SK-N-SH (cell line): ENCODE measurements at regions not wholly inside any gene's neighbourhood (a gene's known extent, or its start where the extent isn't known, plus 50 kb on each side); places are given as distances from the start of the nearest gene placed in this dataset.

Experiments used
- CTCF ChIP-seq: fragments of 200-600 bp; sonication (generic); IDR thresholded peaks from 2 replicates; pipeline ENCODE4 v1.6.1; 2017; ENCODE audit warnings: antibody characterized with exemption, mild to moderate bottlenecking, moderate library complexity
- GATA2 ChIP-seq: sonication (generic); formaldehyde crosslinking; IDR thresholded peaks from 2 replicates; pipeline ENCODE4 v1.5.0; 2020; ENCODE audit warnings: mild to moderate bottlenecking, missing genetic modification reagents
- NFIC ChIP-seq: IDR thresholded peaks from 2 replicates; pipeline ENCODE4 v1.4.0; 2012; ENCODE audit warnings: borderline replicate concordance
- ZBTB33 ChIP-seq: IDR thresholded peaks from 2 replicates; pipeline ENCODE4 v1.4.0; 2012; ENCODE audit warnings: low read depth, borderline replicate concordance
- TF ChIP-seq, protein P1 (sequence below): IDR thresholded peaks from 2 replicates; pipeline ENCODE4 v1.4.0; 2012; ENCODE audit warnings: low read depth

- TF ChIP-seq CTCF (no peak), GATA2 (no peak), ZBTB33 (no peak), NFIC (no peak)
- TF ChIP-seq, protein P1, sequence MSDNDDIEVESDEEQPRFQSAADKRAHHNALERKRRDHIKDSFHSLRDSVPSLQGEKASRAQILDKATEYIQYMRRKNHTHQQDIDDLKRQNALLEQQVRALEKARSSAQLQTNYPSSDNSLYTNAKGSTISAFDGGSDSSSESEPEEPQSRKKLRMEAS: no peak
Measured at GRCh38 chr21:39073717-39074116, 109.5 kb downstream of the PSMG1 start.
